ENCODE measurements at regions not wholly inside any gene's neighbourhood (a gene's known extent, or its start where the extent isn't known, plus 50 kb on each side); places are given as distances from the start of the nearest gene placed in this dataset.
"Not testable (repeated sequence)": the region's sequence is repeated elsewhere in the genome, so short reads cannot be mapped to it uniquely, and the experiment has no call there.

DNA sequence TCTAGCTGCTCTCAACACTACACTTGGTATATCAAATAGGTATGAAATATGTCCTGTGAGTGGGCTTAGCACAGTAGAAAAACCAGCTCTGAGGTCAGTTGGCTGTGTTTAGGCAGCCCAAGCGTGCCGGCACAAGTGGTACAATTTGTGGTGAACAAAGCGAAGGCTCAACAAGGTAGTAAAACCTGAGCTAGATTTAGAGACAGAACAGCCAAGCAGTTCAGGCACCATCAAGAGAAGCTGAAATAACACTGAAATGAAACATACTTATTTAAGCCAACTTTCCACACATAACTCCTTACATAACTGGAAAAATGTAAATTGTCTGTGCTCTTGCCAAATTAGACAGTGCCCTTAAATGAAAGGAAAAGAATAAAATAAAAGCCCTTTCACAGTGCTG is 596.8 kb upstream of the FBXO33 start:
- DNase-seq (ENCODE audit: low read depth in 2 of 2): no peak
- no peak for TF ChIP-seq CTCF (IDR thresholded peaks at IDR 0.05; ENCODE audit: low read depth, low read length)
- no peak overlapping the region for H3K4me3 ChIP-seq (replicated peaks in 1 of 2; ENCODE audit: low read depth in 2 of 2, low read length in 2 of 2)

DNA sequence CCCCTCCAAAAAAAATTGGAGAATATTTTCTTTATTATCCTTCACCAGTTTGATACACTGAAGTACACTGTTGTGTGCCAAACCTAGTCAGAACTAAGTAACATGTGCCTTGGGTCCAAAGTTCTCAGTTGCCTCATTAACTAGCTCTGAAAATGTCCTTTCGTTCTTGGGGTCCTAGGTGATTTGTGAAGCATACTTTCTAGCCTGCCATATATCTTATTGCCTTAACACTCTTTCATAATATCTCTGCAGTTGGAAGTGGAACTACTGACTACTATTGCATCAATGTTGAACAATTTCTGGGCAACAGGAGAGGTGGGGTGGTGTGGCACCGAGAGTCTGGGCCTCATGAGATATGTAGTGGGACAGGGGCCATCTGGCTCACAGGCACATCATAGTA is 592.9 kb upstream of the FBXO33 start:
- no peak for TF ChIP-seq CTCF (IDR thresholded peaks at IDR 0.05; ENCODE audit: low read depth, low read length)
- H3K4me3 ChIP-seq (replicated peaks in 1 of 2; ENCODE audit: low read depth in 2 of 2, low read length in 2 of 2): no peak overlapping the region
- DNase-seq (ENCODE audit: low read depth in 2 of 2): no peak

DNA sequence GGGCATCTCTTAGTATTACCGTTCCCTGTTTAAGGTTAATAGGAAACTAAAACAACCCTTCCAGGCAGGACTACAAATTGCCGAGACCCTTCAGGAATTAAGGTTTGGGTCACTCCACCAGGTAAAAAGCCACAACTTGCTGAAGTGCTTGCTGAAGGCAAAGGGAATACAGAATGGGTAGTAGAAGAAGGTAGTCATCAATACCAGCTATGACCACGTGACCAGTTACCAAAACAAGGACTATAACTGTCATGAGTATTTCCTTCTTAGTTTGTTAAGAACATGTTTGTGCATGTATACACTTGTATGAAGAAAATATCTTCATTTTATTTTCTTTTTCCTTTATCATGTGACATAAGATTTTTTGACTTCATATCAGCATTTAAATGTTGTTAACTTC is 578.7 kb upstream of the FBXO33 start:
- no peak for TF ChIP-seq CTCF (IDR thresholded peaks at IDR 0.05; ENCODE audit: low read depth, low read length)
- no peak for DNase-seq (ENCODE audit: low read depth in 2 of 2)
- no peak overlapping the region for H3K4me3 ChIP-seq (replicated peaks in 1 of 2; ENCODE audit: low read depth in 2 of 2, low read length in 2 of 2)

- no peak overlapping the region for H3K4me3 ChIP-seq (replicated peaks in 1 of 2; ENCODE audit: low read depth in 2 of 2, low read length in 2 of 2)
- no peak for DNase-seq (ENCODE audit: low read depth in 2 of 2)
- TF ChIP-seq CTCF (IDR thresholded peaks at IDR 0.05; ENCODE audit: low read depth, low read length): no peak
Observed at GRCh38 chr14:40009771-40010170, 577.5 kb upstream of the FBXO33 start.

GRCh38 chr14:40008345-40008744 is 576.1 kb upstream of the FBXO33 start:
- not testable (repeated sequence) for H3K4me3 ChIP-seq (replicated peaks in 1 of 2; ENCODE audit: low read depth in 2 of 2, low read length in 2 of 2); DNase-seq (ENCODE audit: low read depth in 2 of 2)

GRCh38 chr14:40004871-40005500 is 572.8 kb upstream of the FBXO33 start:
- no peak overlapping the region for H3K4me3 ChIP-seq (replicated peaks in 1 of 2; ENCODE audit: low read depth in 2 of 2, low read length in 2 of 2)
- no peak for DNase-seq (ENCODE audit: low read depth in 2 of 2)
- no peak for TF ChIP-seq CTCF (IDR thresholded peaks at IDR 0.05; ENCODE audit: low read depth, low read length)

DNA sequence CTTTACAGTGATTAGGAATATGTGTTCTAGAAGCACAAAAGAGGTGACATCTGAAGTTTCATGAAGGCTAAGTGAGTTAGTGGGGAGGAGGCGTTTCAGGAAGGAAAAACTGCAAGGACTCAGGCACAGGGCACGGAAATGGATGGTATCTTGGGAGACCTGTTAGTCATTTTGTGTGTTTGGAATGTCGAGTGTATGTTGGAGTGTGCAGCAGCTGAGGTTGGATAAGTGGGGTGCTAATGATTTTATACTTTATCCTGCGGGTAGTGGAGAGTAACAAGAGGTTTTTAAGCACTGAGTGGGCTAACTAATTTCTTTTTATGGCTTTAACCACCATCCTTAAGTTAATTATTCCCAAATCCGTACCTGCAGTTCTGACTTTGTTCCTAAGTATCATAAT is 571.5 kb upstream of the FBXO33 start:
- TF ChIP-seq CTCF (IDR thresholded peaks at IDR 0.05; ENCODE audit: low read depth, low read length): no peak

More for the DNA sequence above, 571.5 kb upstream of the FBXO33 start:
- DNase-seq (ENCODE audit: low read depth in 2 of 2): no peak
- H3K4me3 ChIP-seq (replicated peaks in 1 of 2; ENCODE audit: low read depth in 2 of 2, low read length in 2 of 2): no peak overlapping the region

Measured in cardiac fibroblast (primary cell).